ENCODE measurements at regions not wholly inside any gene's neighbourhood (a gene's known extent, or its start where the extent isn't known, plus 50 kb on each side); places are given as distances from the start of the nearest gene placed in this dataset.

GRCh38 chr20:22430154-22430745, 154.1 kb downstream of the FOXA2 start:
- DNase-seq = no peak

- no peak for DNase-seq
These were observed 154.9 kb downstream of the FOXA2 start for GRCh38 chr20:22429175-22430153.

GRCh38 chr20:22428051-22428450, 156.3 kb downstream of the FOXA2 start:
- no peak for DNase-seq

- DNase-seq = no peak
These were observed 157.6 kb downstream of the FOXA2 start for GRCh38 chr20:22426772-22427171.

- no peak for DNase-seq
These were observed 158.8 kb downstream of the FOXA2 start for GRCh38 chr20:22425344-22426295.

- no peak for DNase-seq
These were observed 161.1 kb downstream of the FOXA2 start for GRCh38 chr20:22423190-22423832.

- DNase-seq = no peak
These were observed 164.2 kb downstream of the FOXA2 start for GRCh38 chr20:22420116-22420598.

GRCh38 chr20:22418738-22419137, 165.6 kb downstream of the FOXA2 start:
- DNase-seq = no peak

- no peak for DNase-seq
These were observed 170.0 kb downstream of the FOXA2 start for GRCh38 chr20:22414305-22414742.

GRCh38 chr20:22412977-22413868, 171.1 kb downstream of the FOXA2 start:
- DNase-seq = no peak

- no peak for DNase-seq
These were observed 172.5 kb downstream of the FOXA2 start for GRCh38 chr20:22411627-22412450.

- no peak for DNase-seq
These were observed 173.1 kb downstream of the FOXA2 start for GRCh38 chr20:22411286-22411626.

- no peak for DNase-seq
These were observed 173.7 kb downstream of the FOXA2 start for GRCh38 chr20:22410556-22411130.

GRCh38 chr20:22408521-22409402, 175.6 kb downstream of the FOXA2 start:
- no peak for DNase-seq

- no peak for DNase-seq
These were observed 176.9 kb downstream of the FOXA2 start for GRCh38 chr20:22407237-22408193.

GRCh38 chr20:22404419-22405170, 179.8 kb downstream of the FOXA2 start:
- no peak for DNase-seq
